K562 (cell line): ENCODE measurements at regions not wholly inside any gene's neighbourhood (a gene's known extent, or its start where the extent isn't known, plus 50 kb on each side); places are given as distances from the start of the nearest gene placed in this dataset.

Experiments used
- ATAC-seq: fragments of 200-7000 bp; cut with Tn5 transposase; 3 replicates; pipeline ENCODE4 v1.9.1; 2020; ENCODE audit warnings: moderate library complexity
- BruUV-seq: library from RNA; stranded (reverse); fragments of 400-500 nt; replicated peaks from 2 replicates; lab custom pipeline; 2021; lab: Mats Ljungman, UMichigan
- CTCF ChIA-PET: fragments of 300-600 bp; formaldehyde crosslinking; extraction: SDS; loops from one replicate; lab custom pipeline; 2021; ENCODE audit warnings: low intra/inter-chr PET ratio; lab: Yijun Ruan, JAX
- POLR2A ChIA-PET: fragments of 300-600, 350-650 bp; sonication (Branson Sonifier 250); formaldehyde crosslinking; extraction: SDS; loops from one replicate; lab custom pipeline; 2021; ENCODE audit warnings: antibody characterized with exemption, inconsistent platforms; lab: Yijun Ruan, JAX
- DNase-seq, 4 experiments: peaks; one replicate each; pipeline versions ENCODE4 v3.0.0 to v3.0.0-alpha.2; 2011 to 2018; ENCODE audit warnings: low spot score in 3 of 4, mixed read lengths in 3 of 4; ENCODE audit errors: extremely low read depth in 1 of 4
- FAIRE-seq: peaks from 2 replicates; lab custom pipeline; 2011; peaks lifted over from hg19 to GRCh38; lab: Jason Lieb, UNC
- H2AFZ ChIP-seq: 2 replicates; pipeline ENCODE4 v1.6.0; 2011; ENCODE audit warnings: low read depth, low read length, control low read depth, inconsistent platforms
- H3K27ac ChIP-seq: fragments of 200-600 bp; 3 replicates; pipeline ENCODE4 v1.8.0; 2011; ENCODE audit warnings: low read depth, mild to moderate bottlenecking, control low read depth, inconsistent platforms, low read length, moderate library complexity, mixed read lengths; ENCODE audit errors: extremely low read depth
- H3K27me3 ChIP-seq, 2 experiments: fragments of 300-600 bp in 1 of 2; 2 replicates in 1 of 2; 3 replicates in 1 of 2; pipeline versions ENCODE4 v1.6.0 to v1.8.0; 2011; ENCODE audit warnings: inconsistent platforms in 2 of 2, low read length in 2 of 2, mild to moderate bottlenecking in 1 of 2, mixed read lengths in 1 of 2, moderate library complexity in 1 of 2; ENCODE audit not compliant: control insufficient read depth in 2 of 2, insufficient read depth in 2 of 2
- H3K36me3 ChIP-seq: fragments of 300-600 bp; 3 replicates; pipeline ENCODE4 v1.8.0; 2011; ENCODE audit warnings: mild to moderate bottlenecking, low read length, inconsistent platforms; ENCODE audit not compliant: control insufficient read depth, insufficient read depth
- H3K4me1 ChIP-seq, 2 experiments: fragments of 200-600 bp in 1 of 2; replicated peaks in 1 of 2; 2 replicates in 1 of 2; 3 replicates in 1 of 2; pipeline versions ENCODE4 v1.5.1 to v1.8.0; 2011; ENCODE audit warnings: inconsistent platforms in 2 of 2, low read length in 2 of 2, mild to moderate bottlenecking in 1 of 2, mixed read lengths in 1 of 2, moderate library complexity in 1 of 2; ENCODE audit not compliant: control insufficient read depth in 2 of 2, insufficient read depth in 2 of 2
- H3K4me2 ChIP-seq: 2 replicates; pipeline ENCODE4 v1.6.1; 2011; ENCODE audit warnings: low read length, control low read depth, inconsistent platforms, mixed read lengths; ENCODE audit not compliant: insufficient read depth
- H3K4me3 ChIP-seq: fragments of 200-600 bp; sonication (generic), shearing (Covaris generic); 2 replicates; pipeline ENCODE4 v1.5.1; 2016; ENCODE audit warnings: control low read depth, inconsistent platforms
- H3K79me2 ChIP-seq: fragments of 200-600 bp; 3 replicates; pipeline ENCODE4 v1.8.0; 2011; ENCODE audit warnings: low read length, inconsistent platforms; ENCODE audit not compliant: control insufficient read depth, insufficient read depth
- H3K9ac ChIP-seq, 2 experiments: 2 replicates each; pipeline versions ENCODE4 v1.6.0 to v1.6.1; 2011; ENCODE audit warnings: low read depth in 2 of 2, low read length in 2 of 2, control low read depth in 1 of 2, inconsistent platforms in 1 of 2, mild to moderate bottlenecking in 1 of 2, mixed read lengths in 1 of 2; ENCODE audit not compliant: insufficient read depth in 1 of 2
- H3K9me1 ChIP-seq: one replicate; pipeline ENCODE4 v1.6.0; 2011; ENCODE audit warnings: inconsistent platforms, mild to moderate bottlenecking, low read length, moderate library complexity; ENCODE audit not compliant: control insufficient read depth, insufficient read depth
- H3K9me3 ChIP-seq: replicated peaks from 2 replicates; pipeline ENCODE4 v1.5.1; 2011; ENCODE audit warnings: low read depth, low read length, inconsistent platforms; ENCODE audit not compliant: control insufficient read depth, insufficient read depth
- H4K20me1 ChIP-seq: replicated peaks from 2 replicates; pipeline ENCODE4 v1.6.1; 2011; ENCODE audit warnings: low read length, inconsistent platforms, mixed read lengths; ENCODE audit not compliant: control insufficient read depth, insufficient read depth
- BCOR ChIP-seq: fragments of 450-650 bp; IDR thresholded peaks from 2 replicates; pipeline ENCODE4 v1.6.1; 2016
- CBFA2T3 ChIP-seq: fragments of 450-650 bp; IDR thresholded peaks from 2 replicates; pipeline ENCODE4 v1.6.1; 2017
- CGGBP1 ChIP-seq: fragments of 250-450 bp; sonication (Bioruptor Pico); IDR thresholded peaks from 2 replicates; pipeline ENCODE4 v1.9.0; 2021; ENCODE audit warnings: mild to moderate bottlenecking
- E2F4 ChIP-seq: sonication (generic); formaldehyde crosslinking; IDR thresholded peaks from 2 replicates; pipeline ENCODE4 v1.8.0; 2022; ENCODE audit warnings: mild to moderate bottlenecking, low read depth, missing genetic modification reagents
- HDAC1 ChIP-seq, 2 experiments: fragments of 450-650 bp; IDR thresholded peaks; 2 replicates each; pipeline ENCODE4 v1.6.1; 2016 to 2017; ENCODE audit warnings: inconsistent platforms in 1 of 2, mild to moderate bottlenecking in 1 of 2, moderate library complexity in 1 of 2
- HDAC6 ChIP-seq: IDR thresholded peaks from 2 replicates; pipeline ENCODE4 v1.6.1; 2012; ENCODE audit warnings: low read depth, mild to moderate bottlenecking, control low read depth, inconsistent platforms, low read length, moderate library complexity
- MNT ChIP-seq, 2 experiments: fragments of 450-650 bp; conservative IDR thresholded peaks; 2 replicates each; pipeline ENCODE4 v1.6.1; 2017; ENCODE audit warnings: mild to moderate bottlenecking in 2 of 2, moderate library complexity in 2 of 2
- RFX1 ChIP-seq: fragments of 450-650 bp; IDR thresholded peaks from 2 replicates; pipeline ENCODE4 v1.6.1; 2016; ENCODE audit warnings: mild to moderate bottlenecking, moderate library complexity
- RHOXF2B ChIP-seq: fragments of 250-450 bp; sonication (Bioruptor Pico); conservative IDR thresholded peaks from 2 replicates; pipeline ENCODE4 v1.5.1; 2021
- SNAPC5 ChIP-seq: fragments of 250-450 bp; sonication (Bioruptor Pico); IDR thresholded peaks from 2 replicates; pipeline ENCODE4 v1.8.0; 2021; ENCODE audit warnings: moderate library complexity, mild to moderate bottlenecking, inconsistent platforms
- TSHZ1 ChIP-seq: fragments of 250-450 bp; sonication (Bioruptor Pico); IDR thresholded peaks from 2 replicates; pipeline ENCODE4 v1.4.0; 2020; ENCODE audit warnings: mild to moderate bottlenecking, moderate library complexity
- WGBS: fragments of 100-300 bp; shearing (Covaris generic); methylation state at CpG from one replicate; pipeline ENCODE4 v1.1.6; 2016; ENCODE audit warnings: low coverage, mixed read lengths; ENCODE audit not compliant: insufficient coverage; ENCODE audit errors: missing lambda C conversion rate; 5-methylcytosine and 5-hydroxymethylcytosine counted together
- in situ Hi-C: fragments of 300-500 bp; cut with MboI; formaldehyde crosslinking; loops from 4 replicates; pipeline ENCODE4 v1.15.0; 2018; ENCODE audit warnings: inconsistent platforms, mixed read lengths
- intact Hi-C: fragments of 100-400 bp; cut with micrococcal nuclease; formaldehyde crosslinking; loops from 2 replicates; pipeline ENCODE4 v1.14.2; 2022

GRCh38 chr5:21212026-21212425, 1224.0 kb upstream of the CDH18 start (continued):
- TF ChIP-seq CGGBP1 (CRISPR knock-in tag) (no peak), HDAC1 (IDR thresholded peaks at IDR 0.05) (no peak), TSHZ1 (CRISPR knock-in tag) (no peak)

- H3K27ac ChIP-seq = no peak overlapping the region
- no peaks in the 10 kb centered on the region for H3K4me1 ChIP-seq
- no peak overlapping the region for H3K4me3 ChIP-seq
- ChIA-PET CTCF (no interaction called here), POLR2A (no interaction called here)
- no peaks in the 10 kb centered on the region for H3K9me1 ChIP-seq
- FAIRE-seq (no peak), ATAC-seq (no peak), DNase-seq (no peak)
- no peaks in the 10 kb centered on the region for H3K36me3 ChIP-seq
- TF ChIP-seq HDAC6 = no peak
- TF ChIP-seq RHOXF2B (CRISPR knock-in tag) = no peak
- no peak for TF ChIP-seq E2F4
- no peak for TF ChIP-seq BCOR
- no peak for TF ChIP-seq MNT (conservative IDR thresholded peaks at IDR 0.05)
- TF ChIP-seq RFX1 = no peak
- no peak for TF ChIP-seq SNAPC5 (CRISPR knock-in tag)
- TF ChIP-seq CBFA2T3 = no peak
- no peaks in the 10 kb centered on the region for H3K27me3 ChIP-seq
- H4K20me1 ChIP-seq = no peaks in the 10 kb centered on the region
- 4% methylated on average over 2 of the region's 2 CpGs for WGBS
- no peaks in the 10 kb centered on the region for H3K9me3 ChIP-seq
- no peak overlapping the region for H2AFZ ChIP-seq
- intact Hi-C loops = no loop called here
- no peak overlapping the region for H3K9ac ChIP-seq
- BruUV-seq = no TSS peak
- in situ Hi-C loops = no loop called here
- no peak overlapping the region for H3K4me2 ChIP-seq
- no peaks in the 10 kb centered on the region for H3K79me2 ChIP-seq
These were observed 1221.4 kb upstream of the CDH18 start for GRCh38 chr5:21209409-21209808.
